Karpas-422 (cell line): ENCODE measurements at regions not wholly inside any gene's neighbourhood (a gene's known extent, or its start where the extent isn't known, plus 50 kb on each side); places are given as distances from the start of the nearest gene placed in this dataset.
"Not testable (repeated sequence)": the region's sequence is repeated elsewhere in the genome, so short reads cannot be mapped to it uniquely, and the experiment has no call there.

Experiments used
- DNase-seq: peaks from one replicate; pipeline ENCODE4 v3.0.0-alpha.2; 2015
- H2AFZ ChIP-seq: fragments of 200-600 bp; sonication (generic); 2 replicates; pipeline ENCODE4 v1.6.1; 2014; ENCODE audit warnings: antibody characterized with exemption, low read length, mixed read lengths
- H3K27ac ChIP-seq: fragments of 200-600 bp; sonication (generic); 2 replicates; pipeline ENCODE4 v1.5.1; 2014; ENCODE audit warnings: mild to moderate bottlenecking, low read length, moderate library complexity
- H3K27me3 ChIP-seq: fragments of 200-600 bp; sonication (generic); 2 replicates; pipeline ENCODE4 v1.6.1; 2014; ENCODE audit warnings: low read length, mixed read lengths
- H3K36me3 ChIP-seq: fragments of 200-600 bp; sonication (generic); 2 replicates; pipeline ENCODE4 v1.6.1; 2014; ENCODE audit warnings: low read length, mixed read lengths; ENCODE audit not compliant: insufficient read depth
- H3K4me1 ChIP-seq: fragments of 200-600 bp; sonication (generic); 2 replicates; pipeline ENCODE4 v1.6.1; 2014; ENCODE audit warnings: mild to moderate bottlenecking, low read length, mixed read lengths
- H3K4me2 ChIP-seq: fragments of 200-600 bp; sonication (generic); 2 replicates; pipeline ENCODE4 v1.6.1; 2014; ENCODE audit warnings: low read length, low read depth, mild to moderate bottlenecking; ENCODE audit not compliant: poor library complexity, severe bottlenecking
- H3K4me3 ChIP-seq: fragments of 200-600 bp; sonication (generic); 2 replicates; pipeline ENCODE4 v1.5.1; 2014; ENCODE audit warnings: mild to moderate bottlenecking, antibody characterized with exemption, low read length, mixed read lengths
- H3K79me2 ChIP-seq: fragments of 200-600 bp; sonication (generic); 2 replicates; pipeline ENCODE4 v1.6.1; 2014; ENCODE audit warnings: mild to moderate bottlenecking, low read length, mixed read lengths
- H3K9ac ChIP-seq: fragments of 200-600 bp; sonication (generic); 2 replicates; pipeline ENCODE4 v1.6.0; 2014; ENCODE audit warnings: low read length
- H3K9me2 ChIP-seq: fragments of 200-600 bp; sonication (generic), shearing (Covaris generic); replicated peaks from 2 replicates; pipeline ENCODE4 v1.6.0; 2014; ENCODE audit warnings: mild to moderate bottlenecking, low read length, moderate library complexity; ENCODE audit not compliant: insufficient read depth
- H3K9me3 ChIP-seq: fragments of 300-700, 200-600 bp; sonication (generic); 2 replicates; pipeline ENCODE4 v1.6.1; 2014; ENCODE audit warnings: low read length, mixed read lengths
- H4K20me1 ChIP-seq: fragments of 200-600 bp; sonication (generic); 2 replicates; pipeline ENCODE4 v1.6.1; 2014; ENCODE audit warnings: mild to moderate bottlenecking, antibody characterized with exemption, low read length, low read depth; ENCODE audit not compliant: insufficient read depth

DNA sequence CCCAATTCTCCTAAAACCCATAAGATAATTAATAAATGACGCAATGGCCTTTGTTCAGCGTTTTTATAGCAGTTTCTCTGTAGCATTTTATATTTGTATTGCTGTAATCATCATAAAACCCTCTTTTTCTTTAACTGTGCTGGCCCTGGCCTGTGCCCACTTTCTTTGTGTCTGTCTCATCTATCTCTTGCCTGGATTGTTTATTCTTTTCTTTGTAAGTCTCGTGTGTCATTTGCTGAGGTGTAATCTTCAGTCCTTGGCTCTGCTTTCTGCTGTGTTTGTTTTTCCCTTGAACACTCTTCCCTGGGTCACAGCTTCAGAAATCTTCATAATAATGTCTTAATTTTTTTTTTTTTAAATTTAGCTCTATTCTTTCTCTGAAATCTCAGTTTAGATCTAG is 525.8 kb upstream of the LINC00305 start:
- no peak overlapping the region for H3K4me3 ChIP-seq
- peaks cover 13% of the 10 kb centered on the region for H3K9me3 ChIP-seq
- no peaks in the 10 kb centered on the region for H3K4me1 ChIP-seq
- H4K20me1 ChIP-seq, result no peaks in the 10 kb centered on the region
- H2AFZ ChIP-seq, result no peak overlapping the region
- H3K36me3 ChIP-seq, result no peaks in the 10 kb centered on the region
- no peak overlapping the region for H3K27ac ChIP-seq
- H3K79me2 ChIP-seq, result no peaks in the 10 kb centered on the region
- no peak for DNase-seq
- no peaks in the 10 kb centered on the region for H3K9me2 ChIP-seq
- no peak overlapping the region for H3K9ac ChIP-seq
- H3K4me2 ChIP-seq, result no peak overlapping the region
- H3K27me3 ChIP-seq, result no peaks in the 10 kb centered on the region

DNA sequence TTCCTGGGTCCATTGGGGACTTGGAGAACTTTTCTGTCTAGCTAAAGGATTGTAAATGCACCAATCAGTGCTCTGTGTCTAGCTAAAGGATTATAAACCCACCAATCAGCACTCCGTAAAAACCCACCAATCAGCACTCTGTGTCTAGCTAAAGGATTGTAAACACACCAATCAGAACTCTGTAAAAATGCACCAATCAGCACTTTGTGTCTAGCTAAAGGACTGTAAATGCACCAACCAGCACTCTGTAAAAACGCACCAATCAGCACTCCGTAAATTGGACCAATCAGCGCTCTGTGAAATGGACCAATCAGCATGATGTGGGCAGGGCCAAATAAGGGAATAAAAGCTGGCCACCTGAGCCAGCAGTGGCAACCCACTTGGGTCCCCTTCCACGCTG is 522.4 kb upstream of the LINC00305 start:
- DNase-seq, H4K20me1 ChIP-seq, H3K9me2 ChIP-seq, H3K4me2 ChIP-seq, H3K79me2 ChIP-seq, H3K4me3 ChIP-seq, H3K9ac ChIP-seq, H3K27ac ChIP-seq, H2AFZ ChIP-seq, H3K27me3 ChIP-seq, H3K4me1 ChIP-seq, H3K36me3 ChIP-seq: not testable (repeated sequence)
- H3K9me3 ChIP-seq, result peaks cover 23% of the 10 kb centered on the region

DNA sequence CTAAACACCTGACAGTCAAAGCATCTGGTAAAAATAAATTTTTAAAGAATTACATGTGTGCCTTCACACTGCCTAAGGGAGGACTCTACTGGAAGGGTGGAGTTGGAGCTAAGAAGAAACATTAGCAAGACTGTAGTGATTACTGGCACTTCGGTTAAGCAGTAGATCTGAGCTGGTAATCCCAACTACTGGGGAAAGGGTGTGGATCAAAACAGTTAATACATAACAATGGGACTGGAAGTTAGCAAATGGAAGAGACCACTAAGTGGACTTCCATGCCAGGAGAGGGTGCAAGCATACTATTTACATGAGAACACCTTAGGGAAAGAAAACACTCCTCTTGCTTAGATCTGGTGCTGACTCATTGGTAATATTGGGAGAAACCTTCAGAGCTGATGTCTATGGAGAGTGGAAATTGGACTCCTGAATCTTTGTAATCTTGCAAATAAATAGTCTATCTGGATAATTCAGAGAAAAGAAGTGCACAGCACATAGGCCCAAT is 519.6 kb upstream of the LINC00305 start:
- no peak overlapping the region for H3K9ac ChIP-seq
- no peak for DNase-seq
- no peak overlapping the region for H2AFZ ChIP-seq
- H3K27ac ChIP-seq, result no peak overlapping the region
- H3K4me2 ChIP-seq, result no peak overlapping the region
- no peaks in the 10 kb centered on the region for H3K4me1 ChIP-seq
- H3K9me2 ChIP-seq, result no peaks in the 10 kb centered on the region
- H3K4me3 ChIP-seq, result no peak overlapping the region
- no peaks in the 10 kb centered on the region for H3K27me3 ChIP-seq
- no peaks in the 10 kb centered on the region for H4K20me1 ChIP-seq
- H3K36me3 ChIP-seq, result no peaks in the 10 kb centered on the region
- H3K9me3 ChIP-seq, result peaks cover 28% of the 10 kb centered on the region
- no peaks in the 10 kb centered on the region for H3K79me2 ChIP-seq

DNA sequence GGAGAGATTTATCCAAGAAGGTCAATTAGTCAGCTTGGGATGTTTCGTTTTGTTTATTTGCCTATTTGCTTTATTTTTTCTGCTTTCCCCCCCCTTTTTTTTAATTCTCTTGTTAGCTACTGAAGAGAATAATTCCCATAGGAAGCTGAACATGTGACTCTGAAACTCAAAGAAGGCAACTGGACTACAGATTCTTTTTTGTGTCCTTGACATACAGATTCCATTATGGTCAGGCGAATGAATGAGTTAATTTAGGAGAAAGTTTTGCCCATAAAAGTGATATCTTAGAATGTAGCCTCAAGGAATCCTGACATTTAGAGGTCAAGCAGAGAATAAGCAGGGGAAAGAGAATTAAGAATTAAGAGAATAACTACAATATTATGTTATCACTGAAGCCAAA is 514.2 kb upstream of the LINC00305 start:
- H3K4me1 ChIP-seq, result no peaks in the 10 kb centered on the region
- H3K4me3 ChIP-seq, result no peak overlapping the region
- H3K27me3 ChIP-seq, result no peaks in the 10 kb centered on the region
- peaks cover 28% of the 10 kb centered on the region for H3K9me3 ChIP-seq
- no peak overlapping the region for H3K9ac ChIP-seq
- no peaks in the 10 kb centered on the region for H3K36me3 ChIP-seq
- H3K9me2 ChIP-seq, result no peaks in the 10 kb centered on the region
- no peak overlapping the region for H2AFZ ChIP-seq
- H4K20me1 ChIP-seq, result no peaks in the 10 kb centered on the region
- DNase-seq, result no peak
- no peak overlapping the region for H3K4me2 ChIP-seq
- H3K79me2 ChIP-seq, result no peaks in the 10 kb centered on the region
- H3K27ac ChIP-seq, result no peak overlapping the region

DNA sequence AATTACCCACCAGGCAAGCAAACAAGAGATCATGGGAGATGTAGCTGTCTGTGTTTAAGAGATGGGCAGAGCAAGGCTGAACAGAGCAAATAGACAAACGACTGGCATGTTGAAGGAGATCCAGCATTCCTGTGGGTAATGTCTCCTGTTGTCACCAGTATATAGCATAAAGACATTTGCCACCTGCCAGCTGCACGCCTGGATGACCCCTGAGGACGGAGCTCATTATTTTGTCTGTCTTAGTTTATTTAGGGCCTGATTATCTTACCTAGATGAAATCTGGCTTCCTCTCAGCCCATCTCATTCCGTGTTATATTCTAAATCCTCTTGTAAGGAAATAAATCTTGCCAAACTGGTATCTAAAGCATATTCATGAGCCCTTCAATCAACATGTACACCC is 510.3 kb upstream of the LINC00305 start:
- DNase-seq, result no peak
- no peaks in the 10 kb centered on the region for H3K9me2 ChIP-seq
- no peaks in the 10 kb centered on the region for H3K27me3 ChIP-seq
- no peak overlapping the region for H2AFZ ChIP-seq
- no peaks in the 10 kb centered on the region for H3K4me1 ChIP-seq
- H4K20me1 ChIP-seq, result no peaks in the 10 kb centered on the region
- H3K9me3 ChIP-seq, result peaks cover 37% of the 10 kb centered on the region
- no peak overlapping the region for H3K4me3 ChIP-seq
- no peak overlapping the region for H3K27ac ChIP-seq
- H3K4me2 ChIP-seq, result no peak overlapping the region
- H3K79me2 ChIP-seq, result no peaks in the 10 kb centered on the region
- H3K9ac ChIP-seq, result no peak overlapping the region
- H3K36me3 ChIP-seq, result no peaks in the 10 kb centered on the region

DNA sequence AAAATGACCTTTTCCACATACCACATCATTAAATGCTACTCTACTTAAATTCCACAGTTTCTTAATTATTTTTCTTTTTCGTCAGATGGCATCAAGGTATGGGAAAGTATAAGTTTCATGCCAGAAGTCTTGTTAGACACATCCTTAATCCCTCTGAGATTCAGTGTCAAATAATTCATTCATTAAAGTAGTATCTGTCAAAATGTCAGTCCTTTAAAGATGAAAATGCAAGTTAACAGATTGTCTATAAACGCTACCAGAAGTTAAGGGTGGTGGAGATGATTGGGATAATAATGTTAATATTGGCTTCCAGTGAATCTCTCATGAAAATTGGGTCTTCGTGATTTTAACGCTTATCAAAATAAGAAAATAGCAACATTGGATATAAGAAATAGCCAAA is 504.2 kb upstream of the LINC00305 start:
- Histone ChIP-seq H3K9me2 (no peaks in the 10 kb centered on the region), H3K27ac (no peak overlapping the region), H3K27me3 (no peaks in the 10 kb centered on the region), H3K4me1 (no peaks in the 10 kb centered on the region), H3K4me3 (no peak overlapping the region), H3K9ac (no peak overlapping the region), H3K36me3 (no peaks in the 10 kb centered on the region), H3K9me3 (peaks cover 37% of the 10 kb centered on the region), H4K20me1 (no peaks in the 10 kb centered on the region), H3K4me2 (no peak overlapping the region), H2AFZ (no peak overlapping the region), H3K79me2 (no peaks in the 10 kb centered on the region)
- DNase-seq, result no peak

DNA sequence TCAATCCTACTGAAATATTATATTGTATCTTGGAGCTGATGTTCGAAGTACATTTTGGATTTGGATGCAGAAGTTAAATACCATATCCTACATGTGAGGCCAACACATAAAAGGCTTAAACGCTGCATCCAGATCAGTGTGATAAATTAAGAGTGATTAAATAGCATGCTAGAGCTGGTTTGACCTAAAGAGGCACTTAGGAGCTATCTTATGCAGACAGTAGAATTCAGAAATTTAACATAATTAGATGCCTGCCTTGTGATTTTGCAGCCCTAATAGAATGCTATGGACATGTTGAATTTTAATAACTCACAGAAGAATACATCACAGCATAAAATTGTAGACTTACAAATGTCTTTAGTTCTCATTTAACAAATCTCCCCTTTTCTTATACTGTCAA is 501.2 kb upstream of the LINC00305 start:
- Histone ChIP-seq H3K27me3 (no peaks in the 10 kb centered on the region), H4K20me1 (no peaks in the 10 kb centered on the region), H2AFZ (no peak overlapping the region), H3K9me2 (no peaks in the 10 kb centered on the region), H3K79me2 (no peaks in the 10 kb centered on the region), H3K4me2 (no peak overlapping the region), H3K4me1 (no peaks in the 10 kb centered on the region), H3K36me3 (no peaks in the 10 kb centered on the region), H3K9ac (no peak overlapping the region), H3K4me3 (no peak overlapping the region), H3K27ac (no peak overlapping the region), H3K9me3 (peaks cover 28% of the 10 kb centered on the region)
- DNase-seq, result no peak

DNA sequence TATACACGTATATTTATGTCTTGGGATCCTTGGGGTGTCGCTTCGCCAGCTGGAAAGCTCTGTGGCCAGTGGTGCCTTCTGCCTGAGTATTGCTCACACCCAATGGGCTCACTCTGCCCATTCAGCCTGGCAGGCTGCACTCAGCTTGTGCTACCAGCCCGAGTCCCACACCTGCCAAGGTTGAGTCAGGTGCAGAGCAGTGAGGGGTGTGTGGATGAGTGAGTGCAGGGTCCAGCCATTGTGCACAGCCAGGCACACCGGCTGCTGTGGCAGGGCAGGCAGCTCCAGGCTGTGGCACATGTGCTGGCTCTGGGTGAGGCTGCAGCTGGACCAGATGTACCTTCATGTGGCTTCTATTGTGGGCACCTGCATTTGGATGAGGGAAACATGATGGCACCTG is 496.9 kb upstream of the LINC00305 start:
- peaks cover 18% of the 10 kb centered on the region for H3K9me3 ChIP-seq
- H3K79me2 ChIP-seq, result no peaks in the 10 kb centered on the region
- H3K9ac ChIP-seq, result no peak overlapping the region
- no peaks in the 10 kb centered on the region for H3K27me3 ChIP-seq
- H3K9me2 ChIP-seq, result no peaks in the 10 kb centered on the region
- no peak overlapping the region for H3K27ac ChIP-seq
- H4K20me1 ChIP-seq, result no peaks in the 10 kb centered on the region
- no peaks in the 10 kb centered on the region for H3K36me3 ChIP-seq
- no peaks in the 10 kb centered on the region for H3K4me1 ChIP-seq
- H2AFZ ChIP-seq, result no peak overlapping the region
- H3K4me2 ChIP-seq, result no peak overlapping the region
- H3K4me3 ChIP-seq, result no peak overlapping the region
- no peak for DNase-seq

DNA sequence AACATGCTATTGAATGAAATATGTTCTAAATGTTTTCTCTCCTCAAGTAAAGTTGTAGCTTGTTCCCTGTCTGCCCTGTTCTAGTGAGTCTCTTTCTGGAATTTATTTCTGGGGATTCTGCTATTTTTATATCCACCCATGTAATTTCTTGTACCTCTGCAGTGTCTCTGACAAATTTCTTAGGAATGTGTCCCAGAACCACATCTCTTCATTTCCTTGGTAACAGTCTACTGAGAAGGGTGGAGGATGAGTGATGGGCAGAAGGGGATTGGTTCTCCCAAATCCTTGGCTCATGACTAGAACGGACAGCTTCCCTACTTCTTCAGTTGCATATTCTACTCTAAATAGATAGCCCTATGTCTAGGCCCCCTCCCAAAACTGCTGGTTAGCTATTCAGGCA is 490.6 kb upstream of the LINC00305 start:
- Histone ChIP-seq H3K4me3 (no peak overlapping the region), H3K79me2 (no peaks in the 10 kb centered on the region), H3K4me1 (no peaks in the 10 kb centered on the region), H4K20me1 (no peaks in the 10 kb centered on the region), H3K9ac (no peak overlapping the region), H3K27me3 (no peaks in the 10 kb centered on the region), H2AFZ (no peak overlapping the region), H3K4me2 (no peak overlapping the region), H3K36me3 (no peaks in the 10 kb centered on the region), H3K27ac (no peak overlapping the region), H3K9me2 (no peaks in the 10 kb centered on the region), H3K9me3 (peaks cover 17% of the 10 kb centered on the region; the same call in 1 of the 2 replicates)
- DNase-seq, result no peak
